GM23248 (cell line): ENCODE measurements at regions not wholly inside any gene's neighbourhood (a gene's known extent, or its start where the extent isn't known, plus 50 kb on each side); places are given as distances from the start of the nearest gene placed in this dataset.

ENCODE experiments used
- EZH2 ChIP-seq: fragments of 200-600 bp; sonication (generic); IDR thresholded peaks from 2 replicates; pipeline ENCODE4 v1.6.1; 2018; ENCODE audit warnings: antibody characterized with exemption, mild to moderate bottlenecking; ENCODE audit not compliant: insufficient read depth, poor library complexity, severe bottlenecking
- EZH2phosphoT487 ChIP-seq: fragments of 200-600 bp; sonication (generic); IDR thresholded peaks from 2 replicates; pipeline ENCODE4 v1.6.1; 2018; ENCODE audit warnings: antibody characterized with exemption, moderate library complexity, mild to moderate bottlenecking, low read depth; ENCODE audit not compliant: insufficient read depth

GRCh38 chr13:70619936-70620335 is 511.7 kb upstream of the KLHL1 start:
- TF ChIP-seq EZH2phosphoT487 (no peak), EZH2 (no peak)
